Liver (tissue), 8 donors: ENCODE measurements at regions not wholly inside any gene's neighbourhood (a gene's known extent, or its start where the extent isn't known, plus 50 kb on each side); places are given as distances from the start of the nearest gene placed in this dataset.

Experiments
- DNase-seq: peaks from one replicate; pipeline ENCODE4 v3.0.0-alpha.2; 2017; ENCODE audit warnings: low spot score
- H3K27ac ChIP-seq, 2 donors: one replicate each; pipeline ENCODE4 v1.7.0; 2013; ENCODE audit warnings: inconsistent platforms in 2 of 2, low read length in 2 of 2, control low read depth in 1 of 2, low read depth in 1 of 2, mild to moderate bottlenecking in 1 of 2
- H3K27me3 ChIP-seq, 4 donors: one replicate each; pipeline versions ENCODE4 v1.6.1 to v1.7.0; 2013; ENCODE audit warnings: low read length in 3 of 4, inconsistent platforms in 1 of 4, mild to moderate bottlenecking in 1 of 4, moderate library complexity in 1 of 4; ENCODE audit not compliant: control insufficient read depth in 4 of 4, insufficient read depth in 4 of 4
- H3K36me3 ChIP-seq, 4 donors: one replicate each; pipeline versions ENCODE4 v1.6.1 to v1.7.0; 2013; ENCODE audit warnings: low read length in 3 of 4, mild to moderate bottlenecking in 3 of 4, low read depth in 1 of 4, moderate library complexity in 1 of 4; ENCODE audit not compliant: control insufficient read depth in 4 of 4, insufficient read depth in 3 of 4
- H3K4me1 ChIP-seq, 4 donors: one replicate each; pipeline versions ENCODE4 v1.6.1 to v1.7.0; 2013; ENCODE audit warnings: low read length in 3 of 4, mild to moderate bottlenecking in 3 of 4, moderate library complexity in 1 of 4; ENCODE audit not compliant: control insufficient read depth in 4 of 4, insufficient read depth in 4 of 4
- H3K4me3 ChIP-seq, 3 donors: one replicate each; pipeline versions ENCODE4 v1.6.1 to v1.7.0; 2013; ENCODE audit warnings: low read length in 3 of 3, control low read depth in 1 of 3, low read depth in 1 of 3, mild to moderate bottlenecking in 1 of 3
- H3K9ac ChIP-seq, 2 donors: one replicate each; pipeline ENCODE4 v1.7.0; 2013; ENCODE audit warnings: low read length in 2 of 2, mild to moderate bottlenecking in 2 of 2, moderate library complexity in 2 of 2, control low read depth in 1 of 2, low read depth in 1 of 2
- H3K9me3 ChIP-seq, 4 donors: one replicate each; pipeline versions ENCODE4 v1.6.1 to v1.7.0; 2013; ENCODE audit warnings: low read length in 3 of 4; ENCODE audit not compliant: control insufficient read depth in 4 of 4
- CTCF ChIP-seq: fragments of 150-350 bp; IDR thresholded peaks from 2 replicates; pipeline ENCODE4 v1.5.1; 2017; ENCODE audit warnings: improper control_type of control experiment, low read depth, low read length; ENCODE audit not compliant: missing input control
- EGR1 ChIP-seq, 2 donors: IDR thresholded peaks; 2 replicates each; pipeline ENCODE4 v1.6.1; 2016 to 2018; ENCODE audit warnings: antibody characterized with exemption in 2 of 2, low read depth in 2 of 2
- FOXA2 ChIP-seq: IDR thresholded peaks from 2 replicates; pipeline ENCODE4 v1.6.1; 2016; ENCODE audit warnings: antibody characterized with exemption
- GABPA ChIP-seq, 2 donors: IDR thresholded peaks in 1 of 2; conservative IDR thresholded peaks in 1 of 2; 2 replicates each; pipeline ENCODE4 v1.6.1; 2016; ENCODE audit warnings: antibody characterized with exemption in 2 of 2, mild to moderate bottlenecking in 1 of 2, moderate library complexity in 1 of 2
- HNF4A ChIP-seq, 2 donors: conservative IDR thresholded peaks; 2 replicates each; pipeline ENCODE4 v1.6.1; 2016; ENCODE audit warnings: antibody characterized with exemption in 2 of 2, mild to moderate bottlenecking in 2 of 2
- HNF4G ChIP-seq: IDR thresholded peaks from 2 replicates; pipeline ENCODE4 v1.6.1; 2016; ENCODE audit warnings: antibody characterized with exemption
- JUND ChIP-seq, 2 donors: IDR thresholded peaks; 2 replicates each; pipeline ENCODE4 v1.6.1; 2016; ENCODE audit warnings: antibody characterized with exemption in 2 of 2
- NR2F2 ChIP-seq: IDR thresholded peaks from 2 replicates; pipeline ENCODE4 v1.6.1; 2016; ENCODE audit warnings: antibody characterized with exemption
- RXRA ChIP-seq, 2 donors: IDR thresholded peaks; 2 replicates each; pipeline ENCODE4 v1.6.1; 2017 to 2018; ENCODE audit warnings: antibody characterized with exemption in 2 of 2, mild to moderate bottlenecking in 1 of 2
- SP1 ChIP-seq: IDR thresholded peaks from 2 replicates; pipeline ENCODE4 v1.6.1; 2018; ENCODE audit warnings: antibody characterized with exemption, mild to moderate bottlenecking
- TAF1 ChIP-seq: conservative IDR thresholded peaks from 2 replicates; pipeline ENCODE4 v1.6.1; 2016; ENCODE audit warnings: antibody characterized with exemption, mild to moderate bottlenecking
- YY1 ChIP-seq: IDR thresholded peaks from 2 replicates; pipeline ENCODE4 v1.6.1; 2016; ENCODE audit warnings: antibody characterized with exemption, mild to moderate bottlenecking
- ZBTB33 ChIP-seq: IDR thresholded peaks from 2 replicates; pipeline ENCODE4 v1.6.1; 2016; ENCODE audit warnings: antibody characterized with exemption
- WGBS: extraction: QIAGEN DNeasy Blood & Tissue Kit; methylation state at CpG from one replicate; pipeline ENCODE4 v1.1.7; 2013; 5-methylcytosine and 5-hydroxymethylcytosine counted together
- TF ChIP-seq, protein P1 (sequence below): IDR thresholded peaks from 2 replicates; pipeline ENCODE4 v1.6.1; 2016; ENCODE audit warnings: antibody characterized with exemption
- TF ChIP-seq, protein P2 (sequence below): IDR thresholded peaks from 2 replicates; pipeline ENCODE4 v1.6.1; 2016; ENCODE audit warnings: antibody characterized with exemption, mild to moderate bottlenecking
- TF ChIP-seq, protein P3 (sequence below): IDR thresholded peaks from 2 replicates; pipeline ENCODE4 v1.6.1; 2016; ENCODE audit warnings: antibody characterized with exemption
- donor health status: healthy.
- donor health status: healthy.
- donor health status: healthy.
- donor health status: healthy.
- donor health status: healthy.

DNA sequence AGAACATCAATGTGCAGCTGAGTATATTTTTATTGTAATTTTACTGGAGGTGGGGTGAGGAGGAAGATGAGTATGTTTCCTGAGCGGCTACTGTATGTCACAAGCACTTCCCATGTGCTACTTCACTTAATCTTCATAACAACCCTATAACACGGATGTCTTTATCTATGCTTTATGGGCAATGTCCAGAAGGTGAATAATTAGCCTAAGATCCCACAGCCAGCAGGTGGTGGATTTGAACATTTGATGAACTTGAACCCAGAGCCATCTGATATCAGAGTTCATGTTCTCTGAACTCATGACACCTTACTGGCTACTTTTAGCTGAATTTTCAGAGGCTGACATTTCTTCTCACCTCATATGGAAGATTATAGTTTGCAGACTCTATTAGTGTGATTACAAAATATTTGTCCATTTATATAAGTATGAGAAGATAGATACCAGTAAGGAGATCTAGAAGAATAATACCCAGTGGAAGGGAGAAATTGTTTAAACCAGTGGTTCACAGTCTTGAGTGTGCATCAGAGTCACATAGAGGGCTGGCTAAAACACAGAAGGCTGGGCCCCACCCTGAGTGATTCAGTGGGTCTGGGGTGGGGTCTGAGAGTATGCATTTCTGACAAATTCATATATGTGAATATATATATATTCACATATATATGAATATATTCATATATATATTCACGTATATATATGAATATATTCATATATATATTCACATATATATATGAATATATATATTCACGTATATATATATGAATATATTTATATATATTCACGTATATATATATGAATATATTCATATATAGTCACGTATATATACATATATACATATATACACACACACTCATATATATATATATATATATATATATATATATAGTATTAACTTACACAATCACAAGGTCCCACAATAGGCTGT lies 164.4 kb upstream of the NR3C1 start:
- WGBS, result 77% methylated on average over 6 of the region's 6 CpGs
- peaks cover 0 to 13% (median 5%) of the 10 kb centered on the region in 4 donors for H3K4me1 ChIP-seq
- H3K9ac ChIP-seq, result no peak overlapping the region
- no peak overlapping the region for H3K4me3 ChIP-seq
- H3K36me3 ChIP-seq, result no peaks in the 10 kb centered on the region
- H3K27ac ChIP-seq, result no peak overlapping the region
- no peaks in the 10 kb centered on the region for H3K9me3 ChIP-seq
- no peaks in the 10 kb centered on the region for H3K27me3 ChIP-seq
- DNase-seq, result no peak
- TF ChIP-seq YY1 (no peak), GABPA (IDR thresholded peaks at IDR 0.05 in 1 of 2, conservative IDR thresholded peaks at IDR 0.05 in 1 of 2) (no peak), CTCF (no peak), NR2F2 (no peak)
- TF ChIP-seq, protein P1, sequence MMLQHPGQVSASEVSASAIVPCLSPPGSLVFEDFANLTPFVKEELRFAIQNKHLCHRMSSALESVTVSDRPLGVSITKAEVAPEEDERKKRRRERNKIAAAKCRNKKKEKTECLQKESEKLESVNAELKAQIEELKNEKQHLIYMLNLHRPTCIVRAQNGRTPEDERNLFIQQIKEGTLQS, result no peak
- TF ChIP-seq, protein P2, sequence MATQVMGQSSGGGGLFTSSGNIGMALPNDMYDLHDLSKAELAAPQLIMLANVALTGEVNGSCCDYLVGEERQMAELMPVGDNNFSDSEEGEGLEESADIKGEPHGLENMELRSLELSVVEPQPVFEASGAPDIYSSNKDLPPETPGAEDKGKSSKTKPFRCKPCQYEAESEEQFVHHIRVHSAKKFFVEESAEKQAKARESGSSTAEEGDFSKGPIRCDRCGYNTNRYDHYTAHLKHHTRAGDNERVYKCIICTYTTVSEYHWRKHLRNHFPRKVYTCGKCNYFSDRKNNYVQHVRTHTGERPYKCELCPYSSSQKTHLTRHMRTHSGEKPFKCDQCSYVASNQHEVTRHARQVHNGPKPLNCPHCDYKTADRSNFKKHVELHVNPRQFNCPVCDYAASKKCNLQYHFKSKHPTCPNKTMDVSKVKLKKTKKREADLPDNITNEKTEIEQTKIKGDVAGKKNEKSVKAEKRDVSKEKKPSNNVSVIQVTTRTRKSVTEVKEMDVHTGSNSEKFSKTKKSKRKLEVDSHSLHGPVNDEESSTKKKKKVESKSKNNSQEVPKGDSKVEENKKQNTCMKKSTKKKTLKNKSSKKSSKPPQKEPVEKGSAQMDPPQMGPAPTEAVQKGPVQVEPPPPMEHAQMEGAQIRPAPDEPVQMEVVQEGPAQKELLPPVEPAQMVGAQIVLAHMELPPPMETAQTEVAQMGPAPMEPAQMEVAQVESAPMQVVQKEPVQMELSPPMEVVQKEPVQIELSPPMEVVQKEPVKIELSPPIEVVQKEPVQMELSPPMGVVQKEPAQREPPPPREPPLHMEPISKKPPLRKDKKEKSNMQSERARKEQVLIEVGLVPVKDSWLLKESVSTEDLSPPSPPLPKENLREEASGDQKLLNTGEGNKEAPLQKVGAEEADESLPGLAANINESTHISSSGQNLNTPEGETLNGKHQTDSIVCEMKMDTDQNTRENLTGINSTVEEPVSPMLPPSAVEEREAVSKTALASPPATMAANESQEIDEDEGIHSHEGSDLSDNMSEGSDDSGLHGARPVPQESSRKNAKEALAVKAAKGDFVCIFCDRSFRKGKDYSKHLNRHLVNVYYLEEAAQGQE, result no peak

- Histone ChIP-seq H3K27me3 (no peaks in the 10 kb centered on the region), H3K9me3 (no peaks in the 10 kb centered on the region), H3K27ac (no peak overlapping the region), H3K4me1 (peaks cover 9 to 28% (median 12%) of the 10 kb centered on the region in 4 donors), H3K36me3 (no peaks in the 10 kb centered on the region), H3K9ac (no peak overlapping the region), H3K4me3 (no peak overlapping the region)
- 90% methylated on average over 2 of the region's 2 CpGs for WGBS
- DNase-seq, result no peak
- TF ChIP-seq NR2F2 (no peak), HNF4A (conservative IDR thresholded peaks at IDR 0.05) (no peak), RXRA (IDR thresholded peaks at IDR 0.05) (no peak), ZBTB33 (no peak), TAF1 (no peak), HNF4G (no peak), SP1 (no peak), YY1 (no peak), FOXA2 (no peak), JUND (IDR thresholded peaks at IDR 0.05) (no peak), EGR1 (IDR thresholded peaks at IDR 0.05; ENCODE audit: low read depth in 2 of 2) (no peak), CTCF (no peak)
- TF ChIP-seq, protein P3, sequence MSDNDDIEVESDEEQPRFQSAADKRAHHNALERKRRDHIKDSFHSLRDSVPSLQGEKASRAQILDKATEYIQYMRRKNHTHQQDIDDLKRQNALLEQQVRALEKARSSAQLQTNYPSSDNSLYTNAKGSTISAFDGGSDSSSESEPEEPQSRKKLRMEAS, result no peak
These were observed 162.7 kb upstream of the NR3C1 start for GRCh38 chr5:143566139-143566538.
